GM12875 (cell line): ENCODE measurements at regions not wholly inside any gene's neighbourhood (a gene's known extent, or its start where the extent isn't known, plus 50 kb on each side); places are given as distances from the start of the nearest gene placed in this dataset.

ENCODE experiments used
- H3K4me3 ChIP-seq: one replicate; pipeline ENCODE4 v1.5.1; 2011; ENCODE audit warnings: low read depth, low read length, control low read depth
- TF ChIP-seq, protein P1 (sequence below): IDR thresholded peaks from 2 replicates; pipeline ENCODE4 v1.5.1; 2011; ENCODE audit warnings: low read depth, mild to moderate bottlenecking, control low read depth, inconsistent platforms, low read length, moderate library complexity, borderline replicate concordance; ENCODE audit not compliant: insufficient read depth

DNA sequence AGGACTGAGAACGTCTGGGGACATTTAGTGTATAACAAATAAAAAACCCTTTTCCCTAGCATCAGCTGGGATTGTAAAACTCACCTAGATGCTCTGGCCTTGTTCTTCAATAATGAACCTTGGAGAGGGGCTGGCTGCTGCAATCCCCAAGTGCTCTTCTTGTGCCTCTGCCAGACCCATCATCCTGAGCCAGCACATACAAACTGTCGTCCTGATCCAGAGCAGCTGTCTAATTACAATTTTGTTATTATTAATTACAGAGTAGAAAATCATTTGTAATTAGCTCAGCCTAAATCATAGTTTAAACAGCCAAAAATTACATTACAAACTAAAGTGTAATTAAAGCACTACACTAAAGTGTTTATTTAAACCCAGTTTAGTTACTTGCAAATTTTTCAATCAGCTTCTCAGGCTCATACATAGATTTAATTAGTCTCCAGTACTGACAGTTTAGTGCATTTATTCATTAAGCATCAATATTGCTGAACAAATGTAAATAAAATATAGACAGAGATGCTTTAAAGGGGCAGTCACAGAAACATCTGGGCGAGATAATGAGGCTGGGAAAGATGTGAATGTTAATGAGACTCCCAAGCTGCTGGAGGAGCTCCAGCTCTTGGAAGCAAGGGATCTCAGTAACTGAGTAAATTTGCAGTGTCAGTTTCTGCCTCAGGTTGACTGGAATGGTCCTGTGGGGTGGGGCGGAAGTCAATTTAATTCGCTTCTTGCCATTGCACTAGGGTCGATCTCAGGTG is 632.3 kb upstream of the TLE4 start:
- H3K4me3 ChIP-seq: no peak overlapping the region
- TF ChIP-seq, protein P1, sequence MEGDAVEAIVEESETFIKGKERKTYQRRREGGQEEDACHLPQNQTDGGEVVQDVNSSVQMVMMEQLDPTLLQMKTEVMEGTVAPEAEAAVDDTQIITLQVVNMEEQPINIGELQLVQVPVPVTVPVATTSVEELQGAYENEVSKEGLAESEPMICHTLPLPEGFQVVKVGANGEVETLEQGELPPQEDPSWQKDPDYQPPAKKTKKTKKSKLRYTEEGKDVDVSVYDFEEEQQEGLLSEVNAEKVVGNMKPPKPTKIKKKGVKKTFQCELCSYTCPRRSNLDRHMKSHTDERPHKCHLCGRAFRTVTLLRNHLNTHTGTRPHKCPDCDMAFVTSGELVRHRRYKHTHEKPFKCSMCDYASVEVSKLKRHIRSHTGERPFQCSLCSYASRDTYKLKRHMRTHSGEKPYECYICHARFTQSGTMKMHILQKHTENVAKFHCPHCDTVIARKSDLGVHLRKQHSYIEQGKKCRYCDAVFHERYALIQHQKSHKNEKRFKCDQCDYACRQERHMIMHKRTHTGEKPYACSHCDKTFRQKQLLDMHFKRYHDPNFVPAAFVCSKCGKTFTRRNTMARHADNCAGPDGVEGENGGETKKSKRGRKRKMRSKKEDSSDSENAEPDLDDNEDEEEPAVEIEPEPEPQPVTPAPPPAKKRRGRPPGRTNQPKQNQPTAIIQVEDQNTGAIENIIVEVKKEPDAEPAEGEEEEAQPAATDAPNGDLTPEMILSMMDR: no peak

- H3K4me3 ChIP-seq: no peak overlapping the region
- TF ChIP-seq, protein P1: no peak
Measured at GRCh38 chr9:78940121-78940855, 631.5 kb upstream of the TLE4 start.

GRCh38 chr9:78954286-78954685 is 617.5 kb upstream of the TLE4 start:
- TF ChIP-seq, protein P1: no peak
- no peak overlapping the region for H3K4me3 ChIP-seq

GRCh38 chr9:78958892-78959291 is 612.9 kb upstream of the TLE4 start:
- no peak overlapping the region for H3K4me3 ChIP-seq
- TF ChIP-seq, protein P1: no peak

GRCh38 chr9:78962156-78962555 is 609.6 kb upstream of the TLE4 start:
- H3K4me3 ChIP-seq: no peak overlapping the region
- TF ChIP-seq, protein P1: no peak

DNA sequence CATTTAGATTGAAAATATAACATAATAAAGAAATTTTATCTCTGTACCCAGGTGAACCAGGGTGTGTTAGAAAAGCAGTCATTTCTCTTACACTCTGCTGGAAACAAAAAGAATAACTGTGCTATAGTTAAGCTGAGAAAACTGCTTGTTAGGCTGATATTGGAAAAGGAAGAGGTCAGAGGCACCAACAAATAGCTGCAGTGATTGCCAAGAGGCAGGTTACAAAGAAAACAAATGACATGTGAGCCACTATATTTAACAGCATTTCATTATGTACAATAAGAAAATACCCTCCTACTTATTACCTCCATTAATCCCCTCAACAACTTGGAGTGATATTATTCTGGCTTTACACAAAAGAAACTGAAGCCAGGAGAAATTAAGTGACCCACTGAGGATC is 607.9 kb upstream of the TLE4 start:
- TF ChIP-seq, protein P1: no peak
- H3K4me3 ChIP-seq: no peak overlapping the region

GRCh38 chr9:78967596-78968217 is 604.1 kb upstream of the TLE4 start:
- H3K4me3 ChIP-seq: no peak overlapping the region
- TF ChIP-seq, protein P1: no peak
